ENCODE measurements at regions not wholly inside any gene's neighbourhood (a gene's known extent, or its start where the extent isn't known, plus 50 kb on each side); places are given as distances from the start of the nearest gene placed in this dataset.

DNA sequence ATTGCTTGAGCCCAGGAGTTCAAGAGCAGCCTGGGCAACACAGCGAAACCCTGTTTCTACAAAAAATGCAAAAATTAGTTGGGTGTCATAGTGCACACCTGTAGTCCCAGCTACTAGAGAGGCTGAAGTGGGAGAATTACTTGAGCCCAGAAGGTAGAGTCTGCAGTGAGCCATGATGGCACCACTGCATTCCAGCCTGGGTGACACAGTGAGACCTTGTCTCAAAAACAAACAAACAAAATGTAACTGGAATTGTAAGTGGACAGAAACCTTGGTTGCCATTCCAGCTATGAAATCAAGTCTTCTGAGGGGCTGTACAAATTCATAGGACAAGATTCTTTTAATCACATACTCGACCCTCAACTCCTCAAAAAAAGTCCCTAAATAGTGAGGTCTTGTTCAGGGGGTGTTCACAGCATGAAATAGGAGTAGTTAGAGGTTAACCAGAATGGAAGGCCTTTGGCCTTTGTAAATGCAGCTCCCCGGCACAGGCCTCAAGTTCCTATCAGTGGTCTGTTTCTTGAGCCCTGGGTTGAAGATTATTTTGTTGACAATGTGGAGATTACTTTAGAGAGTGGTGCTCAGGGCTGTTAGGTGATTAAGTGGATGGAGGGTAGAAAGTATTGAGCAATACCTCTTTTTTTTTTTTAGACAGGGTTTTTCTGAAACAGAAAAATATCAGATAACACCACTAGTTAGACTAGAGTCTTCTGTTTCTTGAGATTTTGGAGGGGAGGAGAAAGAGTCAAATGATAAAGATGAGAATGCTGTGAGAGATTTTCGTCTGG is 138.7 kb upstream of the ZNF648 start (continued):
- TF ChIP-seq, protein P1, sequence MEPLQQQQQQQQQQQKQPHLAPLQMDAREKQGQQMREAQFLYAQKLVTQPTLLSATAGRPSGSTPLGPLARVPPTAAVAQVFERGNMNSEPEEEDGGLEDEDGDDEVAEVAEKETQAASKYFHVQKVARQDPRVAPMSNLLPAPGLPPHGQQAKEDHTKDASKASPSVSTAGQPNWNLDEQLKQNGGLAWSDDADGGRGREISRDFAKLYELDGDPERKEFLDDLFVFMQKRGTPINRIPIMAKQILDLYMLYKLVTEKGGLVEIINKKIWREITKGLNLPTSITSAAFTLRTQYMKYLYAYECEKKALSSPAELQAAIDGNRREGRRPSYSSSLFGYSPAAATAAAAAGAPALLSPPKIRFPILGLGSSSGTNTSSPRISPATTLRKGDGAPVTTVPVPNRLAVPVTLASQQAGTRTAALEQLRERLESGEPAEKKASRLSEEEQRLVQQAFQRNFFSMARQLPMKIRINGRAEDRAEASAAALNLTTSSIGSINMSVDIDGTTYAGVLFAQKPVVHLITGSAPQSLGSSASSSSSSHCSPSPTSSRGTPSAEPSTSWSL (CRISPR knock-in tag; IDR thresholded peaks at IDR 0.05; ENCODE audit: borderline replicate concordance), result no peak
- TF ChIP-seq CHD4 (IDR thresholded peaks at IDR 0.05; ENCODE audit: insufficient read depth, insufficient replicate concordance, low read depth, low read length, poor library complexity, severe bottlenecking) (no peak), L3MBTL2 (IDR thresholded peaks at IDR 0.05) (peak; percentile 49; the same call in 1 of the 2 replicates), U2AF1 (optimal IDR thresholded peaks at IDR 0.05; ENCODE audit: low read depth, low read length) (no peak), FOXP1 (CRISPR knock-in tag; IDR thresholded peaks at IDR 0.05) (no peak), REST (IDR thresholded peaks at IDR 0.05; ENCODE audit: borderline replicate concordance) (peak; percentile 7; the same call in 1 of the 2 replicates), REST (CRISPR knock-in tag; IDR thresholded peaks at IDR 0.05; ENCODE audit: low read depth) (no peak)

Data from K562 (cell line).